Caki2 (cell line): ENCODE measurements at regions not wholly inside any gene's neighbourhood (a gene's known extent, or its start where the extent isn't known, plus 50 kb on each side); places are given as distances from the start of the nearest gene placed in this dataset.
"Not testable (repeated sequence)": the region's sequence is repeated elsewhere in the genome, so short reads cannot be mapped to it uniquely, and the experiment has no call there.

Experiments used
- DNase-seq: peaks from one replicate; pipeline ENCODE4 v3.0.0-alpha.2; 2015; ENCODE audit warnings: low read depth
- in situ Hi-C: cut with HindIII; loops from 2 replicates; pipeline ENCODE4 v1.10.0; 2016; ENCODE audit warnings: low sequenced_read_pairs, low pct_unique_long_range_greater_than_20kb, mixed read lengths

- DNase-seq = no peak
- in situ Hi-C loops = no loop called here
These were observed 138.6 kb upstream of the ARHGAP20 start for GRCh38 chr11:110850846-110851245.

GRCh38 chr11:110843053-110843452 is 130.8 kb upstream of the ARHGAP20 start:
- DNase-seq, in situ Hi-C loops: not testable (repeated sequence)

- in situ Hi-C loops = no loop called here
These were observed 126.6 kb upstream of the ARHGAP20 start for GRCh38 chr11:110838808-110839207.

GRCh38 chr11:110837603-110838002 is 125.4 kb upstream of the ARHGAP20 start:
- in situ Hi-C loops = no loop called here
- DNase-seq = no peak

More at GRCh38 chr11:110838808-110839207, 126.6 kb upstream of the ARHGAP20 start:
- DNase-seq = no peak

DNA sequence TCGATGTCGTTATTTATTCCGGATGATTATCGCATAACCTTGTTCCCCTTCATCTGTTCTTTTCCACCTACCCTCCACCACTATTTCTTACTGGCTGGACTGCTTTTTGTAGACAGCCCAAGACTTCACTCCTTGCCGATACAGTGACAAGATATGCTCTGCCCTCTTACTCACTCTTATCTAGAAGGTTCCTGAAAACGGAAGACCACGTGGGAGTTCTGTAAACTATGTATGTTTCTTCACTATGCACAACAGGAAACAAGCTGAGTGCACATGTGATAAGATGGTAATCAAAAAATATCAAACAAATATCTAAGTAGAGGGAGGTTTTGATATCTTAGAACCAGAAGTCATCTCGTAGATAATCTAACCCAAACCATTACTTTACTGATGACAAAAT is 122.9 kb upstream of the ARHGAP20 start:
- no peak for DNase-seq
- in situ Hi-C loops = no loop called here

GRCh38 chr11:110833033-110833484 is 120.8 kb upstream of the ARHGAP20 start:
- in situ Hi-C loops = no loop called here
- DNase-seq = no peak

DNA sequence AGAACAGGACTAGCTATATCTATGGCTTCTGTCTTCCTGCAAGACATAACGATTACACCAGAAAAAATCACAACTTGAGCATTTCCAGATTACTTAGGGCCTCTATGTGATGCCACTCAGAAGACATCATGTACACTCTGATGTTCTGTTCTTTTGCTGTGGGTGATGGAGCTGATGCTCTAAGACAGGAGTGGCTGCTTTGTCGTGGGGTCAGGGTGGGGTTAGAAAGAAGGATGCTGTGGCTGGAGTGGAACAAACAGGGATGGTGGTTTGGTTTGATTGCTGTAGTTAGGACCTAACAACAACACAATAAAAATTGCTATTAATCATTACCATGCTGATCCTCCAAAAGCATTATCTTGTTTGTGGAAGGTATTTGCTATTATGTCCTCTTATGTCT is 120.3 kb upstream of the ARHGAP20 start:
- in situ Hi-C loops = no loop called here
- DNase-seq = no peak

DNA sequence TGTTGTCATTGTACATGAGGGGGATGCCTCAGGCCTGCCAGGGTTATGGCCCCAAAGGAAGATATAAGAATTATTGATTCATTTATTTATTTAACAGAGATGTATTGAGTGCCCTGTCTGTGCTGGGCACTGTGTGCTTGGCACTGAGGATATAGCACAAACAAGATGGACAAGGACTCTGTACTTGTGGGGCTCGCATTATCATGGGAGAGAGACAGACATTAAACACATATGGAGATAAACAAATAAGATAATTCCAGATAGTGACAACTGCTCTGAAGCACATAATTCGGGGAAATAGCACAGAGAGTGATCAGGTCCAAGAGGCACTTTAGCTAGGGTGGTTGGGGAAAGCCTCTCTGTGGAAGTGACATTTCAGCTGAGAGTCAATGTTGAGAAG is 119.8 kb upstream of the ARHGAP20 start:
- no peak for DNase-seq
- in situ Hi-C loops = no loop called here

- in situ Hi-C loops = no loop called here
- no peak for DNase-seq
These were observed 118.5 kb upstream of the ARHGAP20 start for GRCh38 chr11:110830747-110831146.

GRCh38 chr11:110830344-110830743 is 118.1 kb upstream of the ARHGAP20 start:
- no peak for DNase-seq
- in situ Hi-C loops = no loop called here

- in situ Hi-C loops = no loop called here
These were observed 117.6 kb upstream of the ARHGAP20 start for GRCh38 chr11:110829873-110830272.

DNA sequence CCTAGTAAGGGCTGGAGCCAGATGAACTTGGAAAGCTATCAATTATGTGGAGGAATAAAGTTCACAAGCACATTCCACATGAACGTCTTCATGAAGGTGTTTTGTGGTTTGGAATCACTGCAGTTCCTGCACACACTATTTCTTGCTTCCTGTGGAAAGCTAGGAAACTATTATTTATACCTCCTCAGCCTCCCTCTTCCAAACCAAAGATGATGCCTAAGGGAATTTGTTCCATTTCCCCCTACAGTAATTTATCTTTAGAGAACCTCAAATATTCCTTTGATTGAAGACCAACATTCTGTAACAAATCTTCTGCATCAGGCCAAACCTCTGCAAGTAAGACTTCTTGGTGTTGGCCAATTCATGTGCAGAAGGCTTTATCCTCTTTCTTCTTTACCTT is 115.8 kb upstream of the ARHGAP20 start:
- no peak for DNase-seq
- in situ Hi-C loops = no loop called here

More at GRCh38 chr11:110829873-110830272, 117.6 kb upstream of the ARHGAP20 start:
- DNase-seq = no peak

DNA sequence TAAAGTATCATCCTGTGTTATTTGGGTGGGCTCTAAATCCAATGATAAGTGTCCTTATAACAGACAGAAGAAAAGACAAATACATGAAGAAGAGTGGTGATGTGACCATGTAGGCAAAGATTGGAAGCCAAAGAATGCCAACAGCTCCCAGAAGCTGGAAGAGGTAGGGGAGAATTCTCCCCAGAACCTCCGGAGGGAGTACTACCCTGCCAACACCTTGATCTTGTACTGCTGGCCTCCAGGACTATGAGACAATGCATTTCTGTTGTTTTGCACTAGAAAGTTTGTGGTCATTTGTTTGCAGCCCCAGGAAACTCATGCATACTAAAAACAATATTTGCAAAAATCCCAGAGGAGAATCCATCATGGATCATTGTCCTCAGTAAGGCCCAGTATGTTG is 115.0 kb upstream of the ARHGAP20 start:
- in situ Hi-C loops = no loop called here
- no peak for DNase-seq

DNA sequence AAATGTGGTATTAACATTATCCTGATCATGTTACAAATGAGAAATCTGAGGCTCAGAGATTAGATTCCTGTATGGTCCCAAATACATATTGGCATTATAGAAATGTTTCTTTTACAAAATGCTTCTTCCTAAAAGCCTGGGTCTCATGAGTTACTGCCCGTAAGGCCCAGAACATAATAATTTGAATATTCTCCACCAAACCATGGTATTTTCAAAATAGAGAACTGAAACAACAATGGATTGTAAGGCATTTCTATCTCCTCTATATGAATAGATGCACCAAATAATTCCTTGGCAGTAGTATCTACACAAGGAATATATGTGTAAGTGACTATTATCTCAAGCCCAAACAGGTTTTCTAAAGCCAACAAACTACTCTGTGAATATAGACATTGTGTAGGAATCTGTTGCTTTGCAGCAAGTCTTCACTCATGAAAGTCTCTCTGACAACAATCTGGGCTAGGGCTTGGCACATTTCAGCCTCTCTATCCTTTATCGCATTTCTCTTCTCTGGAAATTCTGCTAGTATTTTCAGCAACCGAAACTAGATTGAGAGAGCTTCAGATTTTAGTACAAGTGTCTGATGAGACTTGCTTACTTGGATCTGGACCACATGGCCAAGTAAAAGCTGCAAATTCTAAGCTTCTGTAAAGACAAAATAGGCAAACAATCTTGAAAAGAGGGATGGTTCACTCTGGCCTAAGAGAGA is 112.8 kb upstream of the ARHGAP20 start:
- in situ Hi-C loops = no loop called here
- no peak for DNase-seq

DNA sequence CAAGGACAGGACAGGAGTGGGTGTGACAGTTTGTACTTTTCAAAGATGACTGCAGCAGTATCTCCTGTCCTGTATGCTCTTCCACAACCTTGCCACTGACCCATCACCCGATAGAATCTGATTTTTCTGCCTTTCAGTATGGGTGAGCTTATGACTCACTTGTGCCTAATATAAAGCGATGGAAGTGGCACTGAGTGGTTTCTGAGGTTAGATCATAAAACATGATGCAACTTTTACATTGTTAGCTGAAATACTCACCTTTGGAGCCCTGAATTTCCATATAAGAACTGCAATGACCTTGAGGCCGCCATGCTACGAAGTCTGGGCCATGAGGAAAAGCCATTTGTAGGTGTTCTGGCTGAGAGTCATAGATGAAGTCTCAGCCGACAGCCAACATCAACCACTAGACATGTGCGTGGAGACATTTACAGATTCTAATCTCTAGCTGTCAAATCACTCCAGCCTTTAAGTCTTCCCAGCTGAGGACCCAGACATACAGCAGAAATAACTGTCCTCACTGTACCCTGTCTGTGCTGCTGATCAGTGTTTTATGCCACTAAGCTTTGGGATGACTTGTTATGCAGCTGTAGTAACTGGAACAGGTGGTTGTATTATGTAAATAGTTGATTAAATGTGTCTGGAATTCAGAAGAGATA is 105.9 kb upstream of the ARHGAP20 start:
- DNase-seq = no peak

DNA sequence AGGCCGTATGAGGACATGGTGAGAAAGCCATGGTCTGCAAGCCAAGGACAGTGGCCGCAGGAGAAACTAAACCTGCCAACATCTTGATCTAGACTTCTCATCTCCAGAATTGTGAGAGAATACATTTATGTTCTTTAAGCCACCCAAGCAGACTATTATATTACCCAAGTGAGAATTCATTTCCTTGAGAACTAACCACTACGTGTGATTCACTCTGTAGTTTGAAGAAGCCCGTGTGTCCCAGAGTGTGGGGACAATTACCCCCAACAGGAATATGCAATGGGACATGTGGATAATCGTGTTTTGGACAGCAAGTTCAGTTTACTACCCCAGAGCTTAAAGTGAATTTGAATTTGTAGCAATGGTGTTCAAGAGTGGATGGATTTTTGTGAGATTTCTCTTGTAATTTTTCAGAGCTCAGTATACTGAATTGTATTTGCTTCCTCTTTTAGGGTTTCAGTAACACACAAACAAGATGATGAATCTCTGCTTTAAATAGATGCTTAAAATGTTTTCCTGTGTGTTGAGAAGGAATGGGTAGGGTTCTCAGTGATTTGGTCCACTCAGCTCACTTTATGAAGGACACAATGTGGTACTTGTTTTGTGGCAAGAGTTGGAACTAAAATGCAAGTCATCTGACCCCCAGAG is 100.0 kb upstream of the ARHGAP20 start:
- in situ Hi-C loops = no loop called here
- no peak for DNase-seq

More for the DNA sequence above, 105.9 kb upstream of the ARHGAP20 start:
- in situ Hi-C loops = no loop called here

DNA sequence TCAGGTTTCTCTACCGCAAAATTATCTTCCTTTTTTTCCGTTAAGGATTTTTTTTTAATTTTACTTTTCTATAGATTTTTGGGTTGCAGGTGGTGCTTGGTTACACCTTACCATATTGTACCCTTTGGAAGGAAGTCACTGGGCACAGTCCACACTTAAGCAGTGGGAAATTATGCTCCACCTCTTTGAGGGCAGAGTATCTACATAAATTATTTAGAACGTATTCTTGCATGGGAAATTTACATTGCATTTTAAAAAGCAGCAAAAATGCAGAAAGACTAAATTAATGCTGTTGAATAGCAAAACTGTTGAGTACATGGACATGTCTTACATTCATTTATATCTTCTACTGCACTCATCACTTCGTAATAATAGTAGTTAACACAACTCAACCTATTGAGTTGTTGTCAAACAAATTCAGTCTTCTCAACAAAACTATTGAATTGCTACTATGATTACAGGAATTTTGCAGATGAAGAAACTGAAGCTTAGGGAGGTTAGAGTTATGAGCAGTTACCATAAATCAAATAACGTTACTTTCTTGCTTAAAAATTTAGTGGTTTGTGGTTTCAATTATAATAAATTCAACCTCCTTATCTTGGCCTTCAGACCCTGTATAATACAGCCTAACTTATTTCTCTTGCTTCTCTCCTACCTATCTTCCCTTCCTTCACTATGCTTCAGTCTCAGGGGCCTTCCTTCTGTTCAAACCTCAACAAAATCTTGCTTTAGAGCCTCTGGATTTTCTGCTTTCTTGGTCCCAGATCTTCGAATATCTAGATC is 97.4 kb upstream of the ARHGAP20 start:
- DNase-seq = no peak
- in situ Hi-C loops = no loop called here

DNA sequence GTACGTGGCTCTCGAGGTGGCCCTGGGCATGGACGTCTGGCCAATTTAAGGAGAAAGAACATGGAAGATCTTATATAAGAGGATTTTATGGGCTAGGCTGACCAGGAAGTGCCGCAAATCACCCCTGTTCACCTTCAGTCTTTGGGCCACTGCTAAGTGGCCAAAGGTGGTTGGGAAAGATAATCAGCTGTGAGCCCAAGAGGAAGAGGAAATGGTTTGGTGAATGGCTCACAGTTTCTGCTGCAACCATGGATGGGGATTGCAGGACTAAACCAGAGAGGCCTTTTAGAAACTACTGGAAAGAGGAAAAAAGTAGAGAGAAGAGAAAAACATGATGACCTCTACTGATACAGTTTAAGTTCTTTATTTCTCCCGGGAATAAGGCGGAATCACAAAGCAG is 96.0 kb upstream of the ARHGAP20 start:
- in situ Hi-C loops = no loop called here
- no peak for DNase-seq

GRCh38 chr11:110807801-110808200 is 95.6 kb upstream of the ARHGAP20 start:
- DNase-seq = no peak
- in situ Hi-C loops = no loop called here
